ENCODE measurements at regions not wholly inside any gene's neighbourhood (a gene's known extent, or its start where the extent isn't known, plus 50 kb on each side); places are given as distances from the start of the nearest gene placed in this dataset.

DNA sequence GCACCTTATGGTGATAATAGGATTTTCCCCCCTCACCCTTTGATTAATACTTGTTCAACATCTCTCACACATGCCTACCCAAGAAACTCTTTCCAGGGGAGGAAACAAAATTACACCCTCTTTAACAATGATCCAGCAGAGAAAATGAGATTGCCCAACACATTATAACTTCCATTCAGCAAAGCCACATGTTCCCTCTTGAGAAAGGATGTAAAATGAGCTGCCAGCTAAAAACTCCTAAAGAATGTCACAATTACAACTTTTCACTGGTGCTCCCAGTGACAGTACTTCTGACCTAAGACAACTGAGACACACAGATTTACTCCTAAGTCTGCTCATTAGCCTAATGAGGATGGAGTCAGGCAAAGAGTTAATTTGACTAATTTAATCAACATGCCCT lies 621.4 kb downstream of the DIAPH3 start:
- TF ChIP-seq, protein P1, sequence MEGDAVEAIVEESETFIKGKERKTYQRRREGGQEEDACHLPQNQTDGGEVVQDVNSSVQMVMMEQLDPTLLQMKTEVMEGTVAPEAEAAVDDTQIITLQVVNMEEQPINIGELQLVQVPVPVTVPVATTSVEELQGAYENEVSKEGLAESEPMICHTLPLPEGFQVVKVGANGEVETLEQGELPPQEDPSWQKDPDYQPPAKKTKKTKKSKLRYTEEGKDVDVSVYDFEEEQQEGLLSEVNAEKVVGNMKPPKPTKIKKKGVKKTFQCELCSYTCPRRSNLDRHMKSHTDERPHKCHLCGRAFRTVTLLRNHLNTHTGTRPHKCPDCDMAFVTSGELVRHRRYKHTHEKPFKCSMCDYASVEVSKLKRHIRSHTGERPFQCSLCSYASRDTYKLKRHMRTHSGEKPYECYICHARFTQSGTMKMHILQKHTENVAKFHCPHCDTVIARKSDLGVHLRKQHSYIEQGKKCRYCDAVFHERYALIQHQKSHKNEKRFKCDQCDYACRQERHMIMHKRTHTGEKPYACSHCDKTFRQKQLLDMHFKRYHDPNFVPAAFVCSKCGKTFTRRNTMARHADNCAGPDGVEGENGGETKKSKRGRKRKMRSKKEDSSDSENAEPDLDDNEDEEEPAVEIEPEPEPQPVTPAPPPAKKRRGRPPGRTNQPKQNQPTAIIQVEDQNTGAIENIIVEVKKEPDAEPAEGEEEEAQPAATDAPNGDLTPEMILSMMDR (IDR thresholded peaks at IDR 0.05; ENCODE audit: control insufficient read depth, extremely low read depth, insufficient read depth), result no peak
- H3K4me3 ChIP-seq (ENCODE audit: low read depth, low read length), result no peak overlapping the region
- DNase-seq (ENCODE audit: low read depth), result no peak

DNA sequence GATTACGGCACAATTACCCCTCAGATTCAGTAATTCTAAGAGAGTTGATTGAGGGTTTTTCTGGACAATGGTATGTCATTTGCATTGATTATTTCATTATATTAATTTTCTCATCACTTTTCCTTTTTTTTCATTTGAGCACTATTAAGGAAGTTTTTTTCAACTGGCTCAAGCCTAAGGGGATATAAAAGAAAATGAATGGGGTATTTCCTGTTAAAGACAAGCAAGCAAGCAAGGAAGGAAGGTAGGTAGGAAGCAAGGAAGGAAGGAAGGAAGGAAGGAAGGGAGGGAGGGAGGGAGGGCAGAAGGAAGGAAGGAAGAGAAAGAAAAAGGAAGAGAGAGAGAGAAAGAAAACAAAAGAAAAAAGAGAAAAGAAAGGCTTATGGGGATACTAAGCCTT lies 620.3 kb downstream of the DIAPH3 start:
- no peak for DNase-seq (ENCODE audit: low read depth)
- no peak overlapping the region for H3K4me3 ChIP-seq (ENCODE audit: low read depth, low read length)

DNA sequence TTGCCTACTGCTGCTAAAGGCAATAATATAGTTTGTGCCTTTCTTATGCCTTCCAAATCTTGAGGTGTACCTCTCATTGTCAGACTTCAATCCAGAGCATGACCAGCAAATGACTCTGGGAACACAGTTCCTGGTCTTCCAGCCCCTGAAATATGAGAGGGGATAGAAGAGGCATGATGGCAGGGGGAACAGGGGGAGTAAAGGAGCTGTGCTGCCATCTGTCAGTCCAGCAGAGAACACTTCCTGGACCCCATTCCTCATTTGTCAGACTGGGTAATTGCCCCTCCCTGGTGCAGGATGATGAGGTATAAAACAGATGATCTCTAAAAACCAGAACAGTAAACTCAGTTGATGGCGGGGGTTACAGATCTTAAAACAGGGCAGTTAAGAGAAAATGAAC lies 618.7 kb downstream of the DIAPH3 start:
- TF ChIP-seq, protein P1 (IDR thresholded peaks at IDR 0.05; ENCODE audit: control insufficient read depth, extremely low read depth, insufficient read depth), result no peak
- no peak overlapping the region for H3K4me3 ChIP-seq (ENCODE audit: low read depth, low read length)
- no peak for DNase-seq (ENCODE audit: low read depth)

More for the DNA sequence above, 620.3 kb downstream of the DIAPH3 start:
- TF ChIP-seq, protein P1 (IDR thresholded peaks at IDR 0.05; ENCODE audit: control insufficient read depth, extremely low read depth, insufficient read depth), result no peak

DNA sequence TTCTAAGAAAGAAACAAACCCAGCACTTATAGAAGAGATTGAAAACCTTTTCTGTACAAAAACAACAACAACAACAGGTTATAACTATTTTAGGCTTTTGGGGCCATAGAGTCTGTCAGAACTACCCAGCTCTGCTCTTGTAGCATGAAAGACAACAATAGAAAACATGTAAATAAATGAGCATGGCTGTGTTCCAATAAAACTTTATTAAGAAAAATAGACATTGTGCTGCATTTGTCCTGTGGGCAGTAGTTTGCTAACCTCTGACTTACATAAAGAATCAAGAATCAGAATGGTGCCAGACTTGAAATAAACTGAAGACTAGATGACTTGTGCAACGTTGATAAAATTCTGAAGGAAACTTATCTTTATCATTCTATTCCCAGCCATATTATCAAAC lies 617.5 kb downstream of the DIAPH3 start:
- no peak overlapping the region for H3K4me3 ChIP-seq (ENCODE audit: low read depth, low read length)
- no peak for DNase-seq (ENCODE audit: low read depth)
- TF ChIP-seq, protein P1 (IDR thresholded peaks at IDR 0.05; ENCODE audit: control insufficient read depth, extremely low read depth, insufficient read depth), result no peak

DNA sequence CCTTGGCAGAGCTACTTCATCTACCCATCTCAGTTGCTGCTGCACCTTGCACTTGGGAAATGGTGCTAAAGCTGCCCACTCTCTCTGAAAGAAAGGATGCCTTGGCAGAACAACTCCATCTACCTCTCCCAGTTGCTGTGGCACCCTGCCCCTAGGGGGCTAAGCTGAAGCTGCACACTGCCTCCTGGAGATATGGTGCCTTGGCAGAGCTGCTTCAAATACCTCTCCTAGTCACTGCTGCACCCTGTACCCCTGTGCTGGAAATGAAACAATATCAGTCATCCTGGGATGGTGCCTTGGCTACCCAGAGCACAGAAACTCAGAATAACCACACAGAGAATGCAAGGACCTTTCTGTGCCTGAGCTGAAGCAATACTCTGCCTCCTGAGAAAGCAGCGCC lies 615.8 kb downstream of the DIAPH3 start:
- DNase-seq (ENCODE audit: low read depth), result no peak
- TF ChIP-seq, protein P1 (IDR thresholded peaks at IDR 0.05; ENCODE audit: control insufficient read depth, extremely low read depth, insufficient read depth), result no peak
- no peak overlapping the region for H3K4me3 ChIP-seq (ENCODE audit: low read depth, low read length)

DNA sequence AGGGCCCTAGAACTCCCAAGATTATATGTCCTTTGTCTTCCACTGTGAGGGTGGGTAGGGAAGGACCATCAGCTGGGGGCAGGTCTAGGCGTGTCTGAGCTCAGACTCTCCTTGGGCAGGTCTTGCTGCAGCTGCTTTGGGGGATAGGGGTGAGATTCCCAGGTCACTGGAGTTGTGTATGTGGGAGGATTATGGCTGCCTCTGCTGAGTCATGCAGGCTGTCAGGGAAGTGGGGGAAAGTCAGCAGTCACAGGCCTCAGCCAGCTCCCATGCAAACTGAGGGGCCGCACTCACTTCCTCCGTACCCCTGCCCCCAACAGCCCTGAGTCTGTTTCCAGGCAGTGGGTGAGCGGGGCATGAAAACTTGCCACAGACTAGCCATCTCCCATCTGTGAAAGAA lies 600.8 kb downstream of the DIAPH3 start:
- H3K4me3 ChIP-seq (ENCODE audit: low read depth, low read length), result no peak overlapping the region
- no peak for DNase-seq (ENCODE audit: low read depth)
- TF ChIP-seq, protein P1 (IDR thresholded peaks at IDR 0.05; ENCODE audit: control insufficient read depth, extremely low read depth, insufficient read depth), result no peak

DNA sequence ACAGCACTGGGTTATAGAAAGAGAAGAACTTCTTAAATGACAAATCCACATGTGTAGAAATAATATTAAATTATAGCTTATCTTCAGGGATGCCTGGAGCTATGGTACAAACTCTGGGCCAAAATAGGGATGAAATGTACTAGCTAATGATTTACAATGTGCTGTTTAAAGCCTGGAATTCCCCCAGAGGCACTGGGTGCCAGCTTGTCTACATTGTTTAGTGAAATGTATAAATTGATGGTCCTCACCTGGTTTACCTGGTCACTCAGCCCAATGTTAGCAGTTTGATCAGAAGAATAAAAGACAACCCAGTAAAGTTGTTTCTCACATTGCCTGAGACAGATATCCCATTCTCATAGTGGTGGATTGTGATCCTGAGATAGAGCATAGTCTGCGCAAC lies 597.2 kb downstream of the DIAPH3 start:
- no peak overlapping the region for H3K4me3 ChIP-seq (ENCODE audit: low read depth, low read length)
- no peak for DNase-seq (ENCODE audit: low read depth)
- TF ChIP-seq, protein P1 (IDR thresholded peaks at IDR 0.05; ENCODE audit: control insufficient read depth, extremely low read depth, insufficient read depth), result no peak

Data from LNCaP clone FGC (cell line).